ENCODE measurements at regions not wholly inside any gene's neighbourhood (a gene's known extent, or its start where the extent isn't known, plus 50 kb on each side); places are given as distances from the start of the nearest gene placed in this dataset.
"Not testable (repeated sequence)": the region's sequence is repeated elsewhere in the genome, so short reads cannot be mapped to it uniquely, and the experiment has no call there.

- Mint-ChIP-seq H3K27ac (no peak overlapping the region), H3K4me3 (no peak overlapping the region), H3K36me3 (ENCODE audit: low read depth) (no peaks in the 10 kb centered on the region), H3K4me1 (ENCODE audit: low read depth) (peaks cover 14% of the 10 kb centered on the region), H3K9me3 (no peaks in the 10 kb centered on the region), H3K27me3 (peaks cover 50% of the 10 kb centered on the region)
These were observed 154.4 kb downstream of the EMP1 start for GRCh38 chr12:13350946-13351345.

- no peak overlapping the region for H3K4me3 Mint-ChIP-seq
- no peaks in the 10 kb centered on the region for H3K9me3 Mint-ChIP-seq
- no peak overlapping the region for H3K27ac Mint-ChIP-seq
- H3K36me3 Mint-ChIP-seq (ENCODE audit: low read depth): no peaks in the 10 kb centered on the region
- H3K27me3 Mint-ChIP-seq: peaks cover 51% of the 10 kb centered on the region
- H3K4me1 Mint-ChIP-seq (ENCODE audit: low read depth): peaks cover 14% of the 10 kb centered on the region
These were observed 153.9 kb downstream of the EMP1 start for GRCh38 chr12:13350381-13350780.

- no peaks in the 10 kb centered on the region for H3K36me3 Mint-ChIP-seq (ENCODE audit: low read depth)
These were observed 151.9 kb downstream of the EMP1 start for GRCh38 chr12:13348464-13348863.

GRCh38 chr12:13347241-13348043, 150.9 kb downstream of the EMP1 start:
- Mint-ChIP-seq H3K36me3 (ENCODE audit: low read depth) (no peaks in the 10 kb centered on the region), H3K4me3 (peak overlapping the region; percentile 57), H3K9me3 (no peaks in the 10 kb centered on the region), H3K4me1 (ENCODE audit: low read depth) (peaks cover 29% of the 10 kb centered on the region), H3K27ac (peak overlapping the region; percentile 80), H3K27me3 (peaks cover 61% of the 10 kb centered on the region)

More at GRCh38 chr12:13348464-13348863, 151.9 kb downstream of the EMP1 start:
- peaks cover 61% of the 10 kb centered on the region for H3K27me3 Mint-ChIP-seq
- H3K4me1 Mint-ChIP-seq (ENCODE audit: low read depth): peaks cover 19% of the 10 kb centered on the region
- H3K9me3 Mint-ChIP-seq: no peaks in the 10 kb centered on the region
- H3K4me3 Mint-ChIP-seq: no peak overlapping the region
- no peak overlapping the region for H3K27ac Mint-ChIP-seq

GRCh38 chr12:13345722-13346121, 149.2 kb downstream of the EMP1 start:
- no peaks in the 10 kb centered on the region for H3K36me3 Mint-ChIP-seq (ENCODE audit: low read depth)
- H3K4me1 Mint-ChIP-seq (ENCODE audit: low read depth): peaks cover 29% of the 10 kb centered on the region
- H3K27me3 Mint-ChIP-seq: peaks cover 59% of the 10 kb centered on the region
- H3K27ac Mint-ChIP-seq: no peak overlapping the region
- peaks cover 5% of the 10 kb centered on the region for H3K9me3 Mint-ChIP-seq
- H3K4me3 Mint-ChIP-seq: no peak overlapping the region

GRCh38 chr12:13343375-13343774, 146.8 kb downstream of the EMP1 start:
- H3K36me3 Mint-ChIP-seq (ENCODE audit: low read depth): no peaks in the 10 kb centered on the region
- peak overlapping the region; percentile 38 for H3K27ac Mint-ChIP-seq

GRCh38 chr12:13342971-13343370, 146.4 kb downstream of the EMP1 start:
- H3K27me3 Mint-ChIP-seq: peaks cover 55% of the 10 kb centered on the region
- no peak overlapping the region for H3K4me3 Mint-ChIP-seq
- peaks cover 26% of the 10 kb centered on the region for H3K4me1 Mint-ChIP-seq (ENCODE audit: low read depth)
- peak overlapping the region; percentile 38 for H3K27ac Mint-ChIP-seq
- H3K9me3 Mint-ChIP-seq: peaks cover 5% of the 10 kb centered on the region
- H3K36me3 Mint-ChIP-seq (ENCODE audit: low read depth): no peaks in the 10 kb centered on the region

More at GRCh38 chr12:13343375-13343774, 146.8 kb downstream of the EMP1 start:
- peaks cover 5% of the 10 kb centered on the region for H3K9me3 Mint-ChIP-seq
- no peak overlapping the region for H3K4me3 Mint-ChIP-seq
- H3K4me1 Mint-ChIP-seq (ENCODE audit: low read depth): peaks cover 29% of the 10 kb centered on the region
- peaks cover 58% of the 10 kb centered on the region for H3K27me3 Mint-ChIP-seq

- peaks cover 57% of the 10 kb centered on the region for H3K27me3 Mint-ChIP-seq
- no peak overlapping the region for H3K4me3 Mint-ChIP-seq
- H3K27ac Mint-ChIP-seq: no peak overlapping the region
- peaks cover 5% of the 10 kb centered on the region for H3K9me3 Mint-ChIP-seq
- H3K36me3 Mint-ChIP-seq (ENCODE audit: low read depth): no peaks in the 10 kb centered on the region
- peaks cover 15% of the 10 kb centered on the region for H3K4me1 Mint-ChIP-seq (ENCODE audit: low read depth)
These were observed 143.6 kb downstream of the EMP1 start for GRCh38 chr12:13340149-13340548.

GRCh38 chr12:13339538-13339937, 143.0 kb downstream of the EMP1 start:
- peaks cover 5% of the 10 kb centered on the region for H3K9me3 Mint-ChIP-seq
- no peaks in the 10 kb centered on the region for H3K36me3 Mint-ChIP-seq (ENCODE audit: low read depth)
- no peak overlapping the region for H3K27ac Mint-ChIP-seq
- no peak overlapping the region for H3K4me3 Mint-ChIP-seq
- H3K27me3 Mint-ChIP-seq: peaks cover 57% of the 10 kb centered on the region
- H3K4me1 Mint-ChIP-seq (ENCODE audit: low read depth): peaks cover 15% of the 10 kb centered on the region

- no peak overlapping the region for H3K4me3 Mint-ChIP-seq
- H3K27ac Mint-ChIP-seq: no peak overlapping the region
- H3K9me3 Mint-ChIP-seq: peaks cover 5% of the 10 kb centered on the region
- peaks cover 15% of the 10 kb centered on the region for H3K4me1 Mint-ChIP-seq (ENCODE audit: low read depth)
- H3K36me3 Mint-ChIP-seq (ENCODE audit: low read depth): no peaks in the 10 kb centered on the region
- peaks cover 58% of the 10 kb centered on the region for H3K27me3 Mint-ChIP-seq
These were observed 142.6 kb downstream of the EMP1 start for GRCh38 chr12:13339091-13339490.

GRCh38 chr12:13337791-13338190, 141.3 kb downstream of the EMP1 start:
- Mint-ChIP-seq H3K4me3 (no peak overlapping the region), H3K27me3 (peaks cover 62% of the 10 kb centered on the region), H3K9me3 (peaks cover 5% of the 10 kb centered on the region), H3K4me1 (ENCODE audit: low read depth) (peaks cover 4% of the 10 kb centered on the region), H3K27ac (no peak overlapping the region), H3K36me3 (ENCODE audit: low read depth) (no peaks in the 10 kb centered on the region)

- no peak overlapping the region for H3K4me3 Mint-ChIP-seq
- H3K27me3 Mint-ChIP-seq: peaks cover 54% of the 10 kb centered on the region
- no peaks in the 10 kb centered on the region for H3K9me3 Mint-ChIP-seq
- no peaks in the 10 kb centered on the region for H3K4me1 Mint-ChIP-seq (ENCODE audit: low read depth)
- no peak overlapping the region for H3K27ac Mint-ChIP-seq
- H3K36me3 Mint-ChIP-seq (ENCODE audit: low read depth): no peaks in the 10 kb centered on the region
These were observed 139.7 kb downstream of the EMP1 start for GRCh38 chr12:13336216-13336615.

- H3K27me3 Mint-ChIP-seq: peaks cover 33% of the 10 kb centered on the region
These were observed 132.0 kb downstream of the EMP1 start for GRCh38 chr12:13328535-13328934.

GRCh38 chr12:13326076-13326475, 129.6 kb downstream of the EMP1 start:
- peaks cover 28% of the 10 kb centered on the region for H3K27me3 Mint-ChIP-seq
- no peaks in the 10 kb centered on the region for H3K9me3 Mint-ChIP-seq
- no peak overlapping the region for H3K4me3 Mint-ChIP-seq
- no peaks in the 10 kb centered on the region for H3K4me1 Mint-ChIP-seq (ENCODE audit: low read depth)
- no peaks in the 10 kb centered on the region for H3K36me3 Mint-ChIP-seq (ENCODE audit: low read depth)
- H3K27ac Mint-ChIP-seq: no peak overlapping the region

More at GRCh38 chr12:13328535-13328934, 132.0 kb downstream of the EMP1 start:
- no peak overlapping the region for H3K4me3 Mint-ChIP-seq
- no peak overlapping the region for H3K27ac Mint-ChIP-seq
- no peaks in the 10 kb centered on the region for H3K4me1 Mint-ChIP-seq (ENCODE audit: low read depth)
- no peaks in the 10 kb centered on the region for H3K36me3 Mint-ChIP-seq (ENCODE audit: low read depth)
- no peaks in the 10 kb centered on the region for H3K9me3 Mint-ChIP-seq

- not testable (repeated sequence) for H3K4me1 Mint-ChIP-seq (ENCODE audit: low read depth); H3K4me3 Mint-ChIP-seq; H3K36me3 Mint-ChIP-seq (ENCODE audit: low read depth); H3K27ac Mint-ChIP-seq; H3K9me3 Mint-ChIP-seq
- peaks cover 28% of the 10 kb centered on the region for H3K27me3 Mint-ChIP-seq
These were observed 128.5 kb downstream of the EMP1 start for GRCh38 chr12:13325037-13325436.
